ENCODE measurements at regions not wholly inside any gene's neighbourhood (a gene's known extent, or its start where the extent isn't known, plus 50 kb on each side); places are given as distances from the start of the nearest gene placed in this dataset.

DNA sequence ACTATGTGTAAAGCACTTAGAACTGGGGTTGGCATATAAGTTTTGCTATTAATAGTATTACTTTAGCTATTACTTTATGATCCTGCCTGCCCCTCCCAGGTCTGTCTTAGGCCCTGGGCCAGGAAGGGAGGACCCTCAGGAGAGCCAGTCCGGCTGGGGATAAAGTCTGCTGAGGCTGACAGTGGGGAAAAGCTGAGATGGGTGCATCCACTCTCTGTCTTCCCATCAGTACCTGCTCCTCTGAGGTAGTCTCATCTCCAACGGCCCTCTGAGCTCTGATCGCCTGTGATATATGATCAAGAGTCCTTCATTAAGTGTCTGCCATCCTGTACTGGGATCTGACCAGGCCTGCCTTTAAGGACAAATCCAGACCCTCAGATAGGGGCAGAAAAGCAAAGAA is 156.5 kb upstream of the PJA1 start:
- no peak for DNase-seq
- TF ChIP-seq, protein P1, sequence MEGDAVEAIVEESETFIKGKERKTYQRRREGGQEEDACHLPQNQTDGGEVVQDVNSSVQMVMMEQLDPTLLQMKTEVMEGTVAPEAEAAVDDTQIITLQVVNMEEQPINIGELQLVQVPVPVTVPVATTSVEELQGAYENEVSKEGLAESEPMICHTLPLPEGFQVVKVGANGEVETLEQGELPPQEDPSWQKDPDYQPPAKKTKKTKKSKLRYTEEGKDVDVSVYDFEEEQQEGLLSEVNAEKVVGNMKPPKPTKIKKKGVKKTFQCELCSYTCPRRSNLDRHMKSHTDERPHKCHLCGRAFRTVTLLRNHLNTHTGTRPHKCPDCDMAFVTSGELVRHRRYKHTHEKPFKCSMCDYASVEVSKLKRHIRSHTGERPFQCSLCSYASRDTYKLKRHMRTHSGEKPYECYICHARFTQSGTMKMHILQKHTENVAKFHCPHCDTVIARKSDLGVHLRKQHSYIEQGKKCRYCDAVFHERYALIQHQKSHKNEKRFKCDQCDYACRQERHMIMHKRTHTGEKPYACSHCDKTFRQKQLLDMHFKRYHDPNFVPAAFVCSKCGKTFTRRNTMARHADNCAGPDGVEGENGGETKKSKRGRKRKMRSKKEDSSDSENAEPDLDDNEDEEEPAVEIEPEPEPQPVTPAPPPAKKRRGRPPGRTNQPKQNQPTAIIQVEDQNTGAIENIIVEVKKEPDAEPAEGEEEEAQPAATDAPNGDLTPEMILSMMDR (IDR thresholded peaks at IDR 0.05; ENCODE audit: low read depth, low read length, missing control alignments) = no peak
- Histone ChIP-seq H3K27ac (no peak overlapping the region), H3K4me3 (ENCODE audit: low read depth, low read length) (no peak overlapping the region), H3K36me3 (replicated peaks) (no peaks in the 10 kb centered on the region), H3K27me3 (replicated peaks) (no peaks in the 10 kb centered on the region)
- in situ Hi-C loops (cut with HindIII; ENCODE audit: low pct_ligation_motif_present, low sequenced_read_pairs) = no loop called here

DNA sequence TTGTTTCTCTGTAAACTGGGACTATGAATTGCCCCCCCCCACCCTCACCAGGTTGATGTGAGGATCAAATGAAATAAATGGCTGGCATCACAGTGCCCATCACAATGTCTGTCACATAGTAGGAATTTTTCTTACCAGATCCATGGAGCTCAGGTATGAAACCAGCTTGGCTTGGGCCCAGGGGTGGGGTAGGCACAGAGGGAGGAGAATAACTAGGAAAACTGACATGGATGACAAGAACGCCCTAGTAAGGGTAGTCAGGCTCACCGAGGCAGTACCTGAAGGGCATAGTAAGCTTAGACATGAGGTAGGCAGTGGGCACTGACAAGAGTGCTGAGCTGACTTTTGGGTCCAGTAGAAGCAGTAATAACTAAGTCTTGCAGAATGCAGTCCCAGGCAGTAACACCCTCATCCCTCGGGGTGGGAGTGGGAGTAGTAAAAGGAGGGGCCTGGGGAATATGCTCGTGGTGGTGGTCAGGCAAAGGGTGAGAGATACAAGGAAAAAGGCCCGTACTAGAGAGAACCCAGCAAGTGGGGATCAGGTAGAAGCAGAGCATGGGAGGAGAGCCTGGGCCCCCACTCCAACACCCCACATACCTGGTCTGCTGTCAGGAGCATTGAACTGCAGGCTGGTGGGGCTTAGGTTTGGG is 155.9 kb upstream of the PJA1 start:
- Histone ChIP-seq H3K4me3 (ENCODE audit: low read depth, low read length) (no peak overlapping the region), H3K36me3 (replicated peaks) (no peaks in the 10 kb centered on the region), H3K27me3 (replicated peaks) (no peaks in the 10 kb centered on the region), H3K27ac (no peak overlapping the region)
- no peak for DNase-seq
- TF ChIP-seq, protein P1 (IDR thresholded peaks at IDR 0.05; ENCODE audit: low read depth, low read length, missing control alignments) = no peak
- in situ Hi-C loops (cut with HindIII; ENCODE audit: low pct_ligation_motif_present, low sequenced_read_pairs) = no loop called here

DNA sequence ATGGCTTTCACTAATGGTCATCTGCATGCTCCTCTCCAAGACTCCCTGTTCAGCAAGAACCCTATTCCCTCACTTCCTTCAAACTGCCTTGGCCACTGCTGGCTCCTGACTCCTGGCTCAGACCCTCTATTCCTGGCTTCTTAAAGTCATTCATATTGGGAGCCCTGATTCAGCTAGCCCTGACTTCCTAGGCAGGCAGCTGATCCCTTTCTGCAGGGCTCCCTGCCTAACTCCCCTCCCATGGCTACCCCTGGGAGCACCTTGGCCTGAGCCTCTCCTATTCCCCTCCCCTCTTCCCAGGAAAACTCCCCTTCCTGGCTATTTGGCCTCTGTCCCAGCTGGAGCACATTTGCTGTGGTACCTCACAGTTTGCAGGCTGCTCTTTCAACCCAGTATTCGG is 154.9 kb upstream of the PJA1 start:
- DNase-seq = no peak
- no peak overlapping the region for H3K4me3 ChIP-seq (ENCODE audit: low read depth, low read length)
- no peaks in the 10 kb centered on the region for H3K36me3 ChIP-seq (replicated peaks)
- H3K27me3 ChIP-seq (replicated peaks) = no peaks in the 10 kb centered on the region
- in situ Hi-C loops (cut with HindIII; ENCODE audit: low pct_ligation_motif_present, low sequenced_read_pairs) = no loop called here
- H3K27ac ChIP-seq = no peak overlapping the region
- TF ChIP-seq, protein P1 (IDR thresholded peaks at IDR 0.05; ENCODE audit: low read depth, low read length, missing control alignments) = no peak

DNA sequence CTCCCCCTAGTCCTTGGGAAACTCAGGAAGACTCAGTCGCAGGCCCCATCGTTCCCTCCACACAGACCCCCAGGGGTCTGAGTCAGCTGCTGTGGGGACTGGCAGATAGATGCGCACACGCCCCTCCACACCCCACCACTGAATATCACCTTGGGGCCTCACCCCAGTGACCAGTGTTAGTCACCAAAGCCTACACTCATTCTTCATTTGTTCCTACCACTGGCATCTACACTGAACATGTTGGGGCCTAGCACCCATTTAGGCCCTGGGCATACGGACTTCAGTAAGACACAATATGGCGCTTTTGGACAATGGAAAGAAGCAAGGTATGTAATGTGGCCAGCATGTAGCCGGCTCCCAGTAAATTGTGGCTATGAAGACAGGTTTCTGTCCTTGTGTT is 154.1 kb upstream of the PJA1 start:
- TF ChIP-seq, protein P1 (IDR thresholded peaks at IDR 0.05; ENCODE audit: low read depth, low read length, missing control alignments) = no peak
- no peak for DNase-seq
- H3K27ac ChIP-seq = no peak overlapping the region
- no peaks in the 10 kb centered on the region for H3K27me3 ChIP-seq (replicated peaks)
- H3K36me3 ChIP-seq (replicated peaks) = no peaks in the 10 kb centered on the region
- no peak overlapping the region for H3K4me3 ChIP-seq (ENCODE audit: low read depth, low read length)
- in situ Hi-C loops (cut with HindIII; ENCODE audit: low pct_ligation_motif_present, low sequenced_read_pairs) = no loop called here

DNA sequence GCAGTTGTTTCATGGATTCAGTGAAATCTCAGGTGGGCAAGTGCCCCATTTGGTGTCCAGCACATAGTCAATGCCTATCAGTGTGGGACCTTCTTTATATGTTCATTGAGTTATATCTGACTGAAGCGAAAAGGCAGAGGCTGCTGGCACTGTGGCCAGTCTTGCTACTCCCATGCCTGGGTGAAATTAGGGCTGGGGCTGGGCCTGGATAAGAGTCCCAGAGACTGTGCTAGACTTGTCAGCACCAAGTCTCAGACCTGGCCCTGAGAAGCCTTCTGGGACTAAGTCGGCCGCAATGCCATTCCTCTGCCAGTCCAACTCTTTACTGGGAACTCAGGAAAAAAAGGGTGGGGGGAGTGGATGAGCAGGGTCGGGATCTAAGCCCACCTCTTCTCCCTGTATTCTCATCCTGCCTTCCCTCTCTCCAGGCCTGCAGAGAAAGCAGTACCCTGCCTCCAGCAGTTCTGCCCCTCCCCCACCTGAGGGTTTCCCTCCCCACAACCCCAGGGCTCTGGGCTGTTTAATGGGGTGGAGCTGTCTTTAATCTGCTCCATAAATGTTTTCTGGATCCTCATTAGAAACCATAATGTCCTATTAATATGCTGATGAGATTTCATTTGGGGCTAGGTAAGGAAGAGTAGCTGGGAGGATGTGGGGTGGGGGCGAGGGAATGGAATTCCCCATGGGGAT is 153.5 kb upstream of the PJA1 start:
- H3K36me3 ChIP-seq (replicated peaks) = no peaks in the 10 kb centered on the region
- in situ Hi-C loops (cut with HindIII; ENCODE audit: low pct_ligation_motif_present, low sequenced_read_pairs) = no loop called here
- no peak overlapping the region for H3K27ac ChIP-seq
- no peak for DNase-seq
- TF ChIP-seq, protein P1 (IDR thresholded peaks at IDR 0.05; ENCODE audit: low read depth, low read length, missing control alignments) = no peak
- H3K27me3 ChIP-seq (replicated peaks) = no peaks in the 10 kb centered on the region
- H3K4me3 ChIP-seq (ENCODE audit: low read depth, low read length) = no peak overlapping the region
